SK-N-SH (cell line): ENCODE measurements at regions not wholly inside any gene's neighbourhood (a gene's known extent, or its start where the extent isn't known, plus 50 kb on each side); places are given as distances from the start of the nearest gene placed in this dataset.

Experiments used
- CTCF ChIA-PET: fragments of 300-600, 350-600 bp; formaldehyde crosslinking; extraction: SDS; loops from one replicate; lab custom pipeline; 2021; lab: Yijun Ruan, JAX
- POLR2A ChIA-PET: fragments of 350-600 bp; sonication (Branson Sonifier 250); formaldehyde crosslinking; extraction: SDS; loops from one replicate; lab custom pipeline; 2020; ENCODE audit warnings: antibody characterized with exemption, inconsistent platforms; lab: Yijun Ruan, JAX
- DNase-seq: peaks from one replicate; pipeline ENCODE4 v3.0.0; 2012
- H2AFZ ChIP-seq: fragments of 200-600 bp; sonication (generic); 2 replicates; pipeline ENCODE4 v1.8.1; 2016; ENCODE audit warnings: antibody characterized with exemption, mild to moderate bottlenecking, low read depth
- H3F3A ChIP-seq: fragments of 200-600 bp; sonication (generic); replicated peaks from 2 replicates; pipeline ENCODE3; 2016; ENCODE audit warnings: antibody characterized with exemption, mild to moderate bottlenecking; ENCODE audit not compliant: insufficient read depth
- H3K27ac ChIP-seq, 2 experiments: fragments of 200-500 bp in 1 of 2; fragments of 200-600 bp in 1 of 2; sonication (Bioruptor generic) in 1 of 2; sonication (generic), shearing (Covaris generic) in 1 of 2; 2 replicates each; pipeline versions ENCODE4 v1.5.1 to v1.6.1; 2014 to 2016; ENCODE audit warnings: low read depth in 2 of 2, inconsistent platforms in 1 of 2, low read length in 1 of 2, mild to moderate bottlenecking in 1 of 2, mixed read lengths in 1 of 2
- H3K27me3 ChIP-seq: fragments of 200-600 bp; sonication (generic), shearing (Covaris generic); 2 replicates; pipeline ENCODE4 v1.6.1; 2016; ENCODE audit warnings: mixed run types; ENCODE audit not compliant: insufficient read depth
- H3K36me3 ChIP-seq, 2 experiments: fragments of 200-500 bp in 1 of 2; fragments of 200-600 bp in 1 of 2; sonication (Bioruptor generic) in 1 of 2; sonication (generic) in 1 of 2; replicated peaks in 1 of 2; 2 replicates each; pipeline versions ENCODE3 to v1.5.1; 2014 to 2016; ENCODE audit warnings: low read length in 1 of 2, mild to moderate bottlenecking in 1 of 2; ENCODE audit not compliant: insufficient read depth in 2 of 2, control insufficient read depth in 1 of 2
- H3K4me1 ChIP-seq, 2 experiments: fragments of 200-500 bp in 1 of 2; fragments of 200-600 bp in 1 of 2; sonication (Bioruptor generic) in 1 of 2; sonication (generic), shearing (Covaris generic) in 1 of 2; 2 replicates each; pipeline versions ENCODE4 v1.5.1 to v1.6.1; 2014 to 2016; ENCODE audit warnings: low read depth in 1 of 2, low read length in 1 of 2, mixed run types in 1 of 2; ENCODE audit not compliant: insufficient read depth in 2 of 2, control insufficient read depth in 1 of 2
- H3K4me2 ChIP-seq: fragments of 200-600 bp; sonication (generic), shearing (Covaris generic); 2 replicates; pipeline ENCODE4 v1.6.1; 2017; ENCODE audit warnings: mixed run types
- H3K4me3 ChIP-seq, 2 experiments: fragments of 200-500 bp in 1 of 2; fragments of 200-600 bp in 1 of 2; sonication (Bioruptor generic) in 1 of 2; sonication (generic), shearing (Covaris generic) in 1 of 2; 2 replicates each; pipeline versions ENCODE4 v1.5.1 to v1.8.1; 2014 to 2016; ENCODE audit warnings: low read depth in 2 of 2, inconsistent platforms in 1 of 2, low read length in 1 of 2, mild to moderate bottlenecking in 1 of 2, mixed read lengths in 1 of 2, moderate library complexity in 1 of 2
- H3K79me2 ChIP-seq: fragments of 200-600 bp; sonication (generic); 2 replicates; pipeline ENCODE4 v1.8.1; 2017; ENCODE audit warnings: mild to moderate bottlenecking; ENCODE audit not compliant: insufficient read depth
- H3K9ac ChIP-seq: fragments of 200-600 bp; sonication (generic); 2 replicates; pipeline ENCODE4 v1.6.1; 2017; ENCODE audit warnings: mixed run types
- H3K9me2 ChIP-seq: fragments of 200-600 bp; sonication (generic); 2 replicates; pipeline ENCODE4 v1.6.1; 2017; ENCODE audit warnings: mixed run types
- H3K9me3 ChIP-seq: fragments of 200-600 bp; sonication (generic); 2 replicates; pipeline ENCODE4 v1.6.1; 2017; ENCODE audit warnings: mixed run types, mild to moderate bottlenecking, moderate library complexity
- H4K20me1 ChIP-seq: fragments of 200-600 bp; sonication (generic); 2 replicates; pipeline ENCODE4 v1.6.1; 2017; ENCODE audit warnings: mild to moderate bottlenecking, mixed run types; ENCODE audit not compliant: insufficient read depth
- EZH2phosphoT487 ChIP-seq: fragments of 200-600 bp; sonication (generic); IDR thresholded peaks from 2 replicates; pipeline ENCODE4 v1.6.1; 2017; ENCODE audit warnings: low read depth, mixed run types, mild to moderate bottlenecking, antibody characterized with exemption, moderate library complexity, borderline replicate concordance
- GABPA ChIP-seq: IDR thresholded peaks from 2 replicates; pipeline ENCODE4 v1.4.0; 2012; ENCODE audit warnings: low read depth, mild to moderate bottlenecking
- GATA2 ChIP-seq: sonication (generic); formaldehyde crosslinking; IDR thresholded peaks from 2 replicates; pipeline ENCODE4 v1.5.0; 2020; ENCODE audit warnings: mild to moderate bottlenecking, missing genetic modification reagents
- JUND ChIP-seq: IDR thresholded peaks from 2 replicates; pipeline ENCODE4 v1.4.0; 2012
- NRF1 ChIP-seq: IDR thresholded peaks from 2 replicates; pipeline ENCODE4 v1.6.1; 2012; ENCODE audit warnings: low read depth, mild to moderate bottlenecking, low read length
- POLR2AphosphoS5 ChIP-seq: IDR thresholded peaks from 2 replicates; pipeline ENCODE4 v1.6.1; 2012; ENCODE audit warnings: low read depth, low read length
- RAD21 ChIP-seq: IDR thresholded peaks from 2 replicates; pipeline ENCODE4 v1.6.1; 2012; ENCODE audit warnings: mild to moderate bottlenecking, low read length
- RXRA ChIP-seq: IDR thresholded peaks from 2 replicates; pipeline ENCODE4 v1.4.0; 2012; ENCODE audit warnings: low read depth, mild to moderate bottlenecking, borderline replicate concordance
- SMC3 ChIP-seq: IDR thresholded peaks from 2 replicates; pipeline ENCODE4 v1.6.1; 2012; ENCODE audit warnings: low read depth, low read length, improper control_type of control experiment
- TEAD4 ChIP-seq: IDR thresholded peaks from 2 replicates; pipeline ENCODE4 v1.4.0; 2012; ENCODE audit warnings: mild to moderate bottlenecking, borderline replicate concordance; ENCODE audit not compliant: insufficient read depth
- WGBS: methylation state at CpG from one replicate; pipeline ENCODE4 v1.1.6; 2017; ENCODE audit warnings: low lambda C conversion rate; 5-methylcytosine and 5-hydroxymethylcytosine counted together
- TF ChIP-seq, protein P1 (sequence below): IDR thresholded peaks from 2 replicates; pipeline ENCODE4 v1.4.0; 2012; ENCODE audit warnings: low read depth, borderline replicate concordance
- TF ChIP-seq, protein P2 (sequence below): fragments of 200-600 bp; sonication (generic); IDR thresholded peaks from 2 replicates; pipeline ENCODE4 v1.6.1; 2017; ENCODE audit warnings: antibody characterized with exemption, mild to moderate bottlenecking, moderate library complexity
- TF ChIP-seq, protein P3 (sequence below): IDR thresholded peaks from 2 replicates; pipeline ENCODE4 v1.6.1; 2012; ENCODE audit warnings: mild to moderate bottlenecking, low read depth, low read length, moderate library complexity

DNA sequence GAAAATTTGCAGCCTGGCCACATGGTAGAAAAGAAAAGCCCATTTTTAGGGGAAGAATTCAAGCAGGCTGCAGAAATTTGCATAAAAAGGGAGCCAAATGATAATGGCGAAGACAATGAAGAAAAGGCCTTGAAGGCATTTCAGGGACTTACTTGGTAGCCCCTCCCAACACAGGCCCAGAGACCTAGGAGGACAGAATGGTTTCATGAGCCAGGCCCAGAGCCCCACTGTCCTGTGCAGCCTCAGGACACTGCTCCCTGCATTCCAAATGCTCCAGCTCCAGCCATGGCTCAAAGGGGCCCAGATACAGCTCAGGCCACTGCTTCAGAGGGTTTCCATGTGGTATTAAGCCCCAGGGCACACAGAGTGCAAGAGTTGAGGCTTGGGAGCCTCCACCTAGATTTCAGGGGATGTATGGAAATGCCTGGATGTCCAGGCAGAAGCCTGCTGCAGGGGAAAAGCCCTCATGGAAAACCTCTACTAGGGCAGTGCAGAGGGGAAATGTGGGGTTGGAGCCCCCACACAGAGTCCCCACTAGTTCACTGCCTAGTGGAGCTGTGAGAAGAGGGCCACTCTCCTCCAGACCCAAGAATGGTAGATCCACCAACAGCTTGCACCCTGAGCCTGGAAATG, 271.7 kb upstream of the KLF3 start (continued):
- TF ChIP-seq, protein P1, sequence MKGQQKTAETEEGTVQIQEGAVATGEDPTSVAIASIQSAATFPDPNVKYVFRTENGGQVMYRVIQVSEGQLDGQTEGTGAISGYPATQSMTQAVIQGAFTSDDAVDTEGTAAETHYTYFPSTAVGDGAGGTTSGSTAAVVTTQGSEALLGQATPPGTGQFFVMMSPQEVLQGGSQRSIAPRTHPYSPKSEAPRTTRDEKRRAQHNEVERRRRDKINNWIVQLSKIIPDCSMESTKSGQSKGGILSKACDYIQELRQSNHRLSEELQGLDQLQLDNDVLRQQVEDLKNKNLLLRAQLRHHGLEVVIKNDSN, result no peak
- TF ChIP-seq POLR2AphosphoS5 (no peak), NRF1 (no peak), JUND (no peak), GATA2 (no peak), GABPA (no peak)

DNA sequence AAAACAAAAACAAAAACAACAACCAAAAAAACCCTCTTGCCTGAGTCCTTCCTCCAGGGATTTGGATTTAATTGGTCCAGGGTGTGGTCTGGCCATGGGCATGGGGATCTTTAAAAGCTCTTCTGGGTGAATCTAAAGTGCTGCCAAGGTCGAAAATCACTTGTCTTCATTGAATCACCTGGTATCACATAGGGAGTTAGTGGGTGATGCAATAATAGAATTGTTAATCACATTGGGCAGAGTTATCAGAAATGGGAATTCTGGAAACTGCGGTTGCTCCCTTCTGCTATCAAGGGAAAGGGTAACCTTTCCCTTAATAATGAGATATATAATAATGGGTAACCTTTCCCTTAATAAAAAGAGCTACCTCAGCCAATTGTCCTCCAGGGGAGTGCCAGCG, 267.9 kb upstream of the KLF3 start:
- TF ChIP-seq EZH2phosphoT487 (no peak), RXRA (no peak), SMC3 (no peak)
- H3F3A ChIP-seq, result no peaks in the 10 kb centered on the region
- 44% methylated on average over 3 of the region's 3 CpGs for WGBS
- no peak overlapping the region for H3K9ac ChIP-seq
- H2AFZ ChIP-seq, result no peak overlapping the region
- no peaks in the 10 kb centered on the region for H3K36me3 ChIP-seq
- no peak overlapping the region for H3K27ac ChIP-seq
- H3K27me3 ChIP-seq, result no peaks in the 10 kb centered on the region
- no peaks in the 10 kb centered on the region for H4K20me1 ChIP-seq
- H3K79me2 ChIP-seq, result no peaks in the 10 kb centered on the region
- no peak overlapping the region for H3K4me2 ChIP-seq
- H3K9me2 ChIP-seq, result no peaks in the 10 kb centered on the region
- ChIA-PET CTCF (interaction anchor here (0.5 to 1.5 kb wide), 3 partner anchors 16 to 279 kb away, joined by 3 read pairs; no protein-coding TSS in a partner anchor), POLR2A (no interaction called here)
- H3K4me3 ChIP-seq, result no peak overlapping the region
- no peaks in the 10 kb centered on the region for H3K9me3 ChIP-seq
- no peak for DNase-seq
- peaks cover 0 to 2% of the 10 kb centered on the region in 2 experiments; a peak in 1 of 4 replicates for H3K4me1 ChIP-seq

DNA sequence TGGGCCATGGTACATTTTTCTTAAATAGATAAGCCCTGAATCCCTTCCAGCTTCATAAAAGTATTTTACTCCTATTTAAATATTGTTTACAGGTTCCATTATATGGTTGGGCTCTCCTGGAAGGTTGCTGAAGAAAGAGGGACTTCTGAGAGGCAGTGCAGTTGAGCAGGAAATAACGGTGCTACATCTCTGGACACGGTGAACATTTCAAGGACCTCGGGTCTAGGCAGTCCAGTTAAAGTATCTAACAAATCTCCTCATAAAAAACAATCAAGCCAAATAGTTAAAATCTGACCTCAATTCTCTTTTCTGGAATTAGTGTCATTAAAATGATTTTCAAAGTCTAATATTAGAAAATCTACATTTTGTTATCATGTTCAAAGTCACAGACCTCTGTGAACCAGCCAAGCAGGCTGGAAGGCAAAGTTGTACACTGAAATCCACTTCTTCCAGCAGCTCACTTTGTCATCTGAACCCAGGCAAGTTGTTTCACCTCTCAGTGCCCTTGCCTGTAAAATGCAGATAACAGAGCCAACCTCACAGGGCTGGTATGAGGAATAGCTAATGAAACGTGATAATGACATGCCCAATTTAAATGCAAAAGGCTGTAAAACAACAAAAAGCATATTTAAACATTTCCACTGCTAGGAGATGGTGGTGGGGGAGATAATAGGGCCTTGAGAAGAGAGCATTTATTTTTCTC, 267.0 kb upstream of the KLF3 start:
- TF ChIP-seq, protein P2, sequence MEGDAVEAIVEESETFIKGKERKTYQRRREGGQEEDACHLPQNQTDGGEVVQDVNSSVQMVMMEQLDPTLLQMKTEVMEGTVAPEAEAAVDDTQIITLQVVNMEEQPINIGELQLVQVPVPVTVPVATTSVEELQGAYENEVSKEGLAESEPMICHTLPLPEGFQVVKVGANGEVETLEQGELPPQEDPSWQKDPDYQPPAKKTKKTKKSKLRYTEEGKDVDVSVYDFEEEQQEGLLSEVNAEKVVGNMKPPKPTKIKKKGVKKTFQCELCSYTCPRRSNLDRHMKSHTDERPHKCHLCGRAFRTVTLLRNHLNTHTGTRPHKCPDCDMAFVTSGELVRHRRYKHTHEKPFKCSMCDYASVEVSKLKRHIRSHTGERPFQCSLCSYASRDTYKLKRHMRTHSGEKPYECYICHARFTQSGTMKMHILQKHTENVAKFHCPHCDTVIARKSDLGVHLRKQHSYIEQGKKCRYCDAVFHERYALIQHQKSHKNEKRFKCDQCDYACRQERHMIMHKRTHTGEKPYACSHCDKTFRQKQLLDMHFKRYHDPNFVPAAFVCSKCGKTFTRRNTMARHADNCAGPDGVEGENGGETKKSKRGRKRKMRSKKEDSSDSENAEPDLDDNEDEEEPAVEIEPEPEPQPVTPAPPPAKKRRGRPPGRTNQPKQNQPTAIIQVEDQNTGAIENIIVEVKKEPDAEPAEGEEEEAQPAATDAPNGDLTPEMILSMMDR, result no peak
- no peak for TF ChIP-seq RAD21
- TF ChIP-seq, protein P3, sequence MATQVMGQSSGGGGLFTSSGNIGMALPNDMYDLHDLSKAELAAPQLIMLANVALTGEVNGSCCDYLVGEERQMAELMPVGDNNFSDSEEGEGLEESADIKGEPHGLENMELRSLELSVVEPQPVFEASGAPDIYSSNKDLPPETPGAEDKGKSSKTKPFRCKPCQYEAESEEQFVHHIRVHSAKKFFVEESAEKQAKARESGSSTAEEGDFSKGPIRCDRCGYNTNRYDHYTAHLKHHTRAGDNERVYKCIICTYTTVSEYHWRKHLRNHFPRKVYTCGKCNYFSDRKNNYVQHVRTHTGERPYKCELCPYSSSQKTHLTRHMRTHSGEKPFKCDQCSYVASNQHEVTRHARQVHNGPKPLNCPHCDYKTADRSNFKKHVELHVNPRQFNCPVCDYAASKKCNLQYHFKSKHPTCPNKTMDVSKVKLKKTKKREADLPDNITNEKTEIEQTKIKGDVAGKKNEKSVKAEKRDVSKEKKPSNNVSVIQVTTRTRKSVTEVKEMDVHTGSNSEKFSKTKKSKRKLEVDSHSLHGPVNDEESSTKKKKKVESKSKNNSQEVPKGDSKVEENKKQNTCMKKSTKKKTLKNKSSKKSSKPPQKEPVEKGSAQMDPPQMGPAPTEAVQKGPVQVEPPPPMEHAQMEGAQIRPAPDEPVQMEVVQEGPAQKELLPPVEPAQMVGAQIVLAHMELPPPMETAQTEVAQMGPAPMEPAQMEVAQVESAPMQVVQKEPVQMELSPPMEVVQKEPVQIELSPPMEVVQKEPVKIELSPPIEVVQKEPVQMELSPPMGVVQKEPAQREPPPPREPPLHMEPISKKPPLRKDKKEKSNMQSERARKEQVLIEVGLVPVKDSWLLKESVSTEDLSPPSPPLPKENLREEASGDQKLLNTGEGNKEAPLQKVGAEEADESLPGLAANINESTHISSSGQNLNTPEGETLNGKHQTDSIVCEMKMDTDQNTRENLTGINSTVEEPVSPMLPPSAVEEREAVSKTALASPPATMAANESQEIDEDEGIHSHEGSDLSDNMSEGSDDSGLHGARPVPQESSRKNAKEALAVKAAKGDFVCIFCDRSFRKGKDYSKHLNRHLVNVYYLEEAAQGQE, result no peak
- no peak for TF ChIP-seq TEAD4
- CTCF ChIA-PET, result interaction anchor here (0.5 to 1.5 kb wide), 4 partner anchors 9 to 278 kb away, joined by 3 read pairs; no protein-coding TSS in a partner anchor

More for the DNA sequence above, 267.0 kb upstream of the KLF3 start:
- Histone ChIP-seq H3K4me1 (peaks cover 0 to 2% of the 10 kb centered on the region in 2 experiments; a peak in 1 of 4 replicates), H3K27me3 (no peaks in the 10 kb centered on the region), H2AFZ (no peak overlapping the region), H3K27ac (0 out of 4 replicates have a peak overlapping the region, but pooled peaks of 1 of the 2 experiments have one; percentile 3), H3F3A (no peaks in the 10 kb centered on the region), H3K4me3 (no peak overlapping the region), H3K9me3 (no peaks in the 10 kb centered on the region), H4K20me1 (no peaks in the 10 kb centered on the region), H3K36me3 (no peaks in the 10 kb centered on the region), H3K9me2 (no peaks in the 10 kb centered on the region), H3K9ac (no peak overlapping the region), H3K4me2 (no peak overlapping the region), H3K79me2 (no peaks in the 10 kb centered on the region)
- 58% methylated on average over 4 of the region's 4 CpGs for WGBS
- no peak for DNase-seq
- POLR2A ChIA-PET, result no interaction called here
